GM18867 (cell line): ENCODE measurements at regions not wholly inside any gene's neighbourhood (a gene's known extent, or its start where the extent isn't known, plus 50 kb on each side); places are given as distances from the start of the nearest gene placed in this dataset.
"Not testable (repeated sequence)": the region's sequence is repeated elsewhere in the genome, so short reads cannot be mapped to it uniquely, and the experiment has no call there.

Source experiments
- ATAC-seq: cut with Tn5 transposase; IDR thresholded peaks from one replicate; pipeline ENCODE4 v1.9.1; 2021; ENCODE audit warnings: mild to moderate bottlenecking, moderate library complexity; ENCODE audit not compliant: unreplicated experiment

- ATAC-seq = no peak
Observed at GRCh38 chr1:34366875-34367624, 190.3 kb downstream of the C1orf94 start.

GRCh38 chr1:34367954-34368353 is 191.2 kb downstream of the C1orf94 start:
- no peak for ATAC-seq

- no peak for ATAC-seq
Observed at GRCh38 chr1:34369701-34370455, 193.2 kb downstream of the C1orf94 start.

- ATAC-seq = no peak
Observed at GRCh38 chr1:34370748-34371147, 194.0 kb downstream of the C1orf94 start.

GRCh38 chr1:34371179-34371578 is 194.5 kb downstream of the C1orf94 start:
- ATAC-seq = not testable (repeated sequence)

- no peak for ATAC-seq
Observed at GRCh38 chr1:34371829-34372532, 195.3 kb downstream of the C1orf94 start.

GRCh38 chr1:34372891-34373290 is 196.2 kb downstream of the C1orf94 start:
- ATAC-seq = no peak

- ATAC-seq = no peak
Observed at GRCh38 chr1:34373912-34374311, 197.2 kb downstream of the C1orf94 start.

GRCh38 chr1:34376531-34376930 is 199.8 kb downstream of the C1orf94 start:
- ATAC-seq = no peak

GRCh38 chr1:34378968-34379856 is 202.5 kb downstream of the C1orf94 start:
- ATAC-seq = no peak

- ATAC-seq = no peak
Observed at GRCh38 chr1:34379911-34380310, 203.2 kb downstream of the C1orf94 start.

GRCh38 chr1:34380526-34381124 is 203.9 kb downstream of the C1orf94 start:
- no peak for ATAC-seq

- no peak for ATAC-seq
Observed at GRCh38 chr1:34389974-34390373, 213.3 kb downstream of the C1orf94 start.

GRCh38 chr1:34396042-34396441 is 219.3 kb downstream of the C1orf94 start:
- ATAC-seq = no peak

- ATAC-seq = no peak
Observed at GRCh38 chr1:34398241-34398915, 221.7 kb downstream of the C1orf94 start.

- no peak for ATAC-seq
Observed at GRCh38 chr1:34398916-34399275, 222.2 kb downstream of the C1orf94 start.

GRCh38 chr1:34400675-34401074 is 224.0 kb downstream of the C1orf94 start:
- no peak for ATAC-seq

GRCh38 chr1:34403156-34403555 is 226.4 kb downstream of the C1orf94 start:
- no peak for ATAC-seq

- no peak for ATAC-seq
Observed at GRCh38 chr1:34404804-34405203, 228.1 kb downstream of the C1orf94 start.
